Suprapubic skin (tissue), 4 donors: ENCODE measurements at regions not wholly inside any gene's neighbourhood (a gene's known extent, or its start where the extent isn't known, plus 50 kb on each side); places are given as distances from the start of the nearest gene placed in this dataset.

Source experiments
- POLR2A ChIP-seq, 2 donors: fragments of 450-650 bp; IDR thresholded peaks; one replicate each; pipeline ENCODE4 v1.6.1; 2017; ENCODE audit warnings: antibody characterized with exemption in 2 of 2, mild to moderate bottlenecking in 2 of 2, moderate library complexity in 2 of 2
- POLR2AphosphoS5 ChIP-seq, 3 donors: sonication (generic); formaldehyde crosslinking; IDR thresholded peaks; one replicate each; pipeline ENCODE4 v1.6.1; 2017; ENCODE audit warnings: antibody characterized with exemption in 3 of 3
- TF ChIP-seq, protein P1 (sequence below), 2 donors: fragments of 200-600 bp in 1 of 2; fragments of 450-650 bp in 1 of 2; sonication (generic) in 1 of 2; IDR thresholded peaks; one replicate each; pipeline ENCODE4 v1.5.1; 2016 to 2019; ENCODE audit warnings: antibody characterized with exemption in 2 of 2, mild to moderate bottlenecking in 1 of 2, moderate library complexity in 1 of 2

GRCh38 chr2:62565309-62565908 lies 59.4 kb upstream of the TMEM17 start:
- TF ChIP-seq POLR2A (IDR thresholded peaks at IDR 0.05) (no peak), POLR2AphosphoS5 (IDR thresholded peaks at IDR 0.05) (no peak)
- TF ChIP-seq, protein P1, sequence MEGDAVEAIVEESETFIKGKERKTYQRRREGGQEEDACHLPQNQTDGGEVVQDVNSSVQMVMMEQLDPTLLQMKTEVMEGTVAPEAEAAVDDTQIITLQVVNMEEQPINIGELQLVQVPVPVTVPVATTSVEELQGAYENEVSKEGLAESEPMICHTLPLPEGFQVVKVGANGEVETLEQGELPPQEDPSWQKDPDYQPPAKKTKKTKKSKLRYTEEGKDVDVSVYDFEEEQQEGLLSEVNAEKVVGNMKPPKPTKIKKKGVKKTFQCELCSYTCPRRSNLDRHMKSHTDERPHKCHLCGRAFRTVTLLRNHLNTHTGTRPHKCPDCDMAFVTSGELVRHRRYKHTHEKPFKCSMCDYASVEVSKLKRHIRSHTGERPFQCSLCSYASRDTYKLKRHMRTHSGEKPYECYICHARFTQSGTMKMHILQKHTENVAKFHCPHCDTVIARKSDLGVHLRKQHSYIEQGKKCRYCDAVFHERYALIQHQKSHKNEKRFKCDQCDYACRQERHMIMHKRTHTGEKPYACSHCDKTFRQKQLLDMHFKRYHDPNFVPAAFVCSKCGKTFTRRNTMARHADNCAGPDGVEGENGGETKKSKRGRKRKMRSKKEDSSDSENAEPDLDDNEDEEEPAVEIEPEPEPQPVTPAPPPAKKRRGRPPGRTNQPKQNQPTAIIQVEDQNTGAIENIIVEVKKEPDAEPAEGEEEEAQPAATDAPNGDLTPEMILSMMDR (IDR thresholded peaks at IDR 0.05) = no peak
